Cardiac muscle cell (in vitro differentiated cells and primary cell): ENCODE measurements at regions not wholly inside any gene's neighbourhood (a gene's known extent, or its start where the extent isn't known, plus 50 kb on each side); places are given as distances from the start of the nearest gene placed in this dataset.

Source experiments
- DNase-seq, 2 donors: peaks; one replicate each; pipeline versions ENCODE4 v3.0.0 to v3.0.0-alpha.2; 2010 to 2017; ENCODE audit warnings: low read depth in 1 of 2, low spot score in 1 of 2
- H3K27ac ChIP-seq: fragments of 200-600 bp; sonication (generic); 2 replicates; pipeline ENCODE4 v1.5.1; 2016
- H3K27me3 ChIP-seq: fragments of 200-600 bp; sonication (generic); 2 replicates; pipeline ENCODE4 v1.6.0; 2016; ENCODE audit warnings: control low read depth
- H3K36me3 ChIP-seq: fragments of 200-600 bp; sonication (generic); 2 replicates; pipeline ENCODE4 v1.5.1; 2016; ENCODE audit warnings: control low read depth
- H3K4me1 ChIP-seq: fragments of 200-600 bp; sonication (generic); 2 replicates; pipeline ENCODE4 v1.8.1; 2017; ENCODE audit warnings: low read depth, mild to moderate bottlenecking, mixed run types
- H3K4me3 ChIP-seq: fragments of 200-600 bp; sonication (generic); 2 replicates; pipeline ENCODE4 v1.5.1; 2016; ENCODE audit warnings: mild to moderate bottlenecking
- H3K9me3 ChIP-seq: fragments of 200-600 bp; sonication (generic); 2 replicates; pipeline ENCODE4 v1.5.1; 2017; ENCODE audit warnings: low read depth, mild to moderate bottlenecking, control low read depth
- CTCF ChIP-seq: IDR thresholded peaks from 2 replicates; pipeline ENCODE4 v1.5.1; 2012; ENCODE audit warnings: low read depth, mild to moderate bottlenecking, low read length

- no peak for TF ChIP-seq CTCF
- Histone ChIP-seq H3K4me1 (peaks cover 22% of the 10 kb centered on the region), H3K9me3 (no peaks in the 10 kb centered on the region), H3K36me3 (no peaks in the 10 kb centered on the region), H3K27ac (no peak overlapping the region), H3K4me3 (no peak overlapping the region), H3K27me3 (no peaks in the 10 kb centered on the region)
- no peak for DNase-seq
These were observed 120.1 kb upstream of the PTPN1 start for GRCh38 chr20:50389808-50390684.

- H3K27ac ChIP-seq, result no peak overlapping the region
- H3K27me3 ChIP-seq, result no peaks in the 10 kb centered on the region
- H3K36me3 ChIP-seq, result no peaks in the 10 kb centered on the region
- no peak for TF ChIP-seq CTCF
- H3K4me3 ChIP-seq, result no peak overlapping the region
- H3K9me3 ChIP-seq, result no peaks in the 10 kb centered on the region
- peaks cover 30% of the 10 kb centered on the region for H3K4me1 ChIP-seq
- no peak for DNase-seq
These were observed 119.3 kb upstream of the PTPN1 start for GRCh38 chr20:50390685-50391443.

- no peak for TF ChIP-seq CTCF
- Histone ChIP-seq H3K4me1 (peaks cover 31% of the 10 kb centered on the region), H3K36me3 (no peaks in the 10 kb centered on the region), H3K4me3 (no peak overlapping the region), H3K9me3 (no peaks in the 10 kb centered on the region), H3K27ac (no peak overlapping the region), H3K27me3 (no peaks in the 10 kb centered on the region)
- DNase-seq, result no peak
These were observed 118.6 kb upstream of the PTPN1 start for GRCh38 chr20:50391444-50392137.

GRCh38 chr20:50392138-50392866 is 117.9 kb upstream of the PTPN1 start:
- Histone ChIP-seq H3K27ac (no peak overlapping the region), H3K4me1 (peaks cover 27% of the 10 kb centered on the region), H3K36me3 (no peaks in the 10 kb centered on the region), H3K27me3 (no peaks in the 10 kb centered on the region), H3K4me3 (no peak overlapping the region), H3K9me3 (no peaks in the 10 kb centered on the region)
- TF ChIP-seq CTCF, result no peak
- DNase-seq, result no peak

GRCh38 chr20:50393242-50393641 is 116.9 kb upstream of the PTPN1 start:
- Histone ChIP-seq H3K9me3 (no peaks in the 10 kb centered on the region), H3K4me3 (no peak overlapping the region), H3K27me3 (no peaks in the 10 kb centered on the region), H3K36me3 (no peaks in the 10 kb centered on the region), H3K27ac (no peak overlapping the region), H3K4me1 (peaks cover 24% of the 10 kb centered on the region)
- TF ChIP-seq CTCF, result no peak
- no peak for DNase-seq
